B cell (primary cell): ENCODE measurements at regions not wholly inside any gene's neighbourhood (a gene's known extent, or its start where the extent isn't known, plus 50 kb on each side); places are given as distances from the start of the nearest gene placed in this dataset.

Source experiments
- ATAC-seq: fragments of 200-7000 bp; cut with Tn5 transposase; one replicate; pipeline ENCODE4 v1.10.0; 2021; ENCODE audit warnings: low read depth, mild to moderate bottlenecking, moderate number of reproducible peaks, moderate library complexity
- CTCF ChIA-PET: fragments of 350-600 bp; sonication (Branson Sonifier 250); formaldehyde crosslinking; loops from one replicate; lab custom pipeline; 2021; ENCODE audit warnings: antibody characterized with exemption, inconsistent platforms; lab: Charles Lee
- POLR2A ChIA-PET: fragments of 350-600 bp; sonication (Branson Sonifier 250); formaldehyde crosslinking; loops from one replicate; lab custom pipeline; 2021; ENCODE audit warnings: antibody characterized with exemption; lab: Charles Lee
- DNase-seq: peaks from one replicate; pipeline ENCODE4 v3.0.0; 2013
- H2AFZ ChIP-seq: 2 replicates; pipeline ENCODE4 v1.6.1; 2012; ENCODE audit warnings: mild to moderate bottlenecking, low read depth, low read length; ENCODE audit not compliant: insufficient read depth, poor library complexity, severe bottlenecking
- H3K27ac ChIP-seq, 2 donors: 1 replicate in 1 of 2; 2 replicates in 1 of 2; pipeline ENCODE4 v1.5.1; 2012 to 2013; ENCODE audit warnings: low read length in 2 of 2, mild to moderate bottlenecking in 2 of 2, moderate library complexity in 1 of 2
- H3K27me3 ChIP-seq, 4 experiments: fragments of 200-600 bp in 1 of 4; sonication (generic) in 1 of 4; replicated peaks in 1 of 4; 1 replicate in 2 of 4; 2 replicates in 2 of 4; pipeline versions ENCODE4 v1.6.1 to v1.7.0; 2013 to 2016; ENCODE audit warnings: low read length in 3 of 4, mild to moderate bottlenecking in 2 of 4, mixed read lengths in 1 of 4, moderate library complexity in 1 of 4; ENCODE audit not compliant: insufficient read depth in 4 of 4, control insufficient read depth in 3 of 4; ENCODE audit errors: control extremely low read depth in 1 of 4
- H3K36me3 ChIP-seq, 2 experiments: replicated peaks in 1 of 2; 1 replicate in 1 of 2; 2 replicates in 1 of 2; pipeline versions ENCODE4 v1.6.1 to v1.7.1; 2013; ENCODE audit warnings: low read length in 1 of 2; ENCODE audit not compliant: insufficient read depth in 2 of 2, control insufficient read depth in 1 of 2; ENCODE audit errors: control extremely low read depth in 1 of 2, extremely low read depth in 1 of 2
- H3K4me1 ChIP-seq, 2 donors: fragments of 200-600 bp in 1 of 2; sonication (generic) in 1 of 2; 1 replicate in 1 of 2; 2 replicates in 1 of 2; pipeline versions ENCODE4 v1.5.1 to v1.6.1; 2013 to 2017; ENCODE audit warnings: low read length in 2 of 2; ENCODE audit not compliant: control insufficient read depth in 2 of 2, insufficient read depth in 2 of 2
- H3K4me2 ChIP-seq: replicated peaks from 2 replicates; pipeline ENCODE3; 2012; ENCODE audit warnings: mild to moderate bottlenecking, low read depth, low read length; ENCODE audit not compliant: poor library complexity, severe bottlenecking
- H3K4me3 ChIP-seq, 5 experiments: fragments of 200-600 bp in 1 of 5; sonication (generic) in 1 of 5; 1 replicate in 3 of 5; 2 replicates in 2 of 5; pipeline versions ENCODE4 v1.5.1 to v1.7.0; 2011 to 2016; ENCODE audit warnings: low read length in 4 of 5, mild to moderate bottlenecking in 4 of 5, low read depth in 2 of 5, control low read depth in 1 of 5, moderate library complexity in 1 of 5; ENCODE audit not compliant: insufficient read depth in 1 of 5; ENCODE audit errors: control extremely low read depth in 1 of 5, extremely low read depth in 1 of 5
- H3K79me2 ChIP-seq: fragments of 200-600 bp; sonication (generic); one replicate; pipeline ENCODE4 v1.6.0; 2016; ENCODE audit warnings: low read length; ENCODE audit not compliant: control insufficient read depth, insufficient read depth
- H3K9ac ChIP-seq: fragments of 200-600 bp; sonication (generic); 2 replicates; pipeline ENCODE4 v1.6.1; 2017; ENCODE audit warnings: mild to moderate bottlenecking, low read length, moderate library complexity
- H3K9me3 ChIP-seq, 3 donors: one replicate each; pipeline versions ENCODE4 v1.6.1 to v1.7.1; 2013; ENCODE audit warnings: low read length in 2 of 3; ENCODE audit not compliant: control insufficient read depth in 2 of 3, insufficient read depth in 1 of 3; ENCODE audit errors: control extremely low read depth in 1 of 3
- H4K20me1 ChIP-seq: 2 replicates; pipeline ENCODE4 v1.6.0; 2012; ENCODE audit warnings: mild to moderate bottlenecking, low read length; ENCODE audit not compliant: insufficient read depth, control insufficient read depth, poor library complexity, severe bottlenecking
- H3K27ac Mint-ChIP-seq: one replicate; pipeline ENCODE4 v1.8.0; 2021; ENCODE audit warnings: mixed read lengths
- H3K27me3 Mint-ChIP-seq: one replicate; pipeline ENCODE4 v1.8.0; 2021; ENCODE audit warnings: mixed read lengths
- H3K4me1 Mint-ChIP-seq: one replicate; pipeline ENCODE4 v1.8.0; 2021; ENCODE audit warnings: mixed read lengths
- H3K4me3 Mint-ChIP-seq: one replicate; pipeline ENCODE4 v1.8.0; 2021; ENCODE audit warnings: mixed read lengths
- H3K9me3 Mint-ChIP-seq: one replicate; pipeline ENCODE4 v1.8.0; 2022; ENCODE audit warnings: mixed read lengths; ENCODE audit not compliant: insufficient read depth
- CTCF ChIP-seq: fragments of 200-600 bp; IDR thresholded peaks from one replicate; pipeline ENCODE4 v1.8.0; 2022; ENCODE audit warnings: antibody characterized with exemption, mild to moderate bottlenecking
- EZH2 ChIP-seq: IDR thresholded peaks from 2 replicates; pipeline ENCODE4 v1.6.1; 2012; ENCODE audit warnings: borderline replicate concordance, low read depth, mild to moderate bottlenecking, moderate library complexity, low read length; ENCODE audit not compliant: insufficient read depth, poor library complexity, severe bottlenecking
- WGBS: methylation state at CpG from one replicate; pipeline ENCODE4 v1.1.5; 2013; ENCODE audit warnings: missing lambda C conversion rate; ENCODE audit not compliant: insufficient coverage; 5-methylcytosine and 5-hydroxymethylcytosine counted together
- intact Hi-C: fragments of 100-400 bp; cut with micrococcal nuclease; formaldehyde crosslinking; loops from one replicate; pipeline ENCODE4 v1.10.0; 2022

GRCh38 chr4:84063619-84064018 lies 435.5 kb downstream of the NKX6-1 start:
- H3K4me3 ChIP-seq: no peak overlapping the region
- no peak overlapping the region for H3K4me2 ChIP-seq
- Mint-ChIP-seq H3K4me3 (no peak overlapping the region), H3K4me1 (no peaks in the 10 kb centered on the region), H3K27ac (no peak overlapping the region), H3K27me3 (no peaks in the 10 kb centered on the region), H3K9me3 (peaks cover 5% of the 10 kb centered on the region)
- H3K4me1 ChIP-seq: no peaks in the 10 kb centered on the region
- no peaks in the 10 kb centered on the region for H4K20me1 ChIP-seq
- H3K9me3 ChIP-seq: peaks cover 0 to 3% (median 0%) of the 10 kb centered on the region in 3 donors
- H3K9ac ChIP-seq: no peak overlapping the region
- no peak overlapping the region for H2AFZ ChIP-seq
- ChIA-PET POLR2A (no interaction called here), CTCF (no interaction called here)
- intact Hi-C loops: no loop called here
- ATAC-seq: no peak
- WGBS: 84% methylated on average over 4 of the region's 5 CpGs
- H3K27me3 ChIP-seq: no peaks in the 10 kb centered on the region
- DNase-seq: no peak
- no peak for TF ChIP-seq EZH2
- no peak for TF ChIP-seq CTCF
- no peak overlapping the region for H3K27ac ChIP-seq
- no peaks in the 10 kb centered on the region for H3K36me3 ChIP-seq
- H3K79me2 ChIP-seq: no peaks in the 10 kb centered on the region

GRCh38 chr4:84058201-84058600 lies 440.9 kb downstream of the NKX6-1 start:
- H3K9me3 ChIP-seq: no peaks in the 10 kb centered on the region
- no peak for ATAC-seq

More at GRCh38 chr4:84058201-84058600, 440.9 kb downstream of the NKX6-1 start:
- Mint-ChIP-seq H3K4me3 (no peak overlapping the region), H3K4me1 (no peaks in the 10 kb centered on the region), H3K27me3 (no peaks in the 10 kb centered on the region), H3K27ac (no peak overlapping the region), H3K9me3 (peaks cover 5% of the 10 kb centered on the region)
- H3K36me3 ChIP-seq: no peaks in the 10 kb centered on the region
- no peaks in the 10 kb centered on the region for H4K20me1 ChIP-seq
- WGBS: no CpG with 5 or more reads among the region's 5 CpGs
- TF ChIP-seq CTCF (no peak), EZH2 (no peak)
- no peak for DNase-seq
- H3K4me2 ChIP-seq: no peak overlapping the region
- intact Hi-C loops: no loop called here
- H3K79me2 ChIP-seq: no peaks in the 10 kb centered on the region
- no peak overlapping the region for H2AFZ ChIP-seq
- no peak overlapping the region for H3K4me3 ChIP-seq
- no peak overlapping the region for H3K27ac ChIP-seq
- H3K9ac ChIP-seq: no peak overlapping the region
- H3K27me3 ChIP-seq: no peaks in the 10 kb centered on the region
- H3K4me1 ChIP-seq: no peaks in the 10 kb centered on the region
- ChIA-PET POLR2A (no interaction called here), CTCF (no interaction called here)
